H1 (cell line): ENCODE measurements at regions not wholly inside any gene's neighbourhood (a gene's known extent, or its start where the extent isn't known, plus 50 kb on each side); places are given as distances from the start of the nearest gene placed in this dataset.

Experiments used
- CTCF ChIP-seq, 3 experiments: IDR thresholded peaks; 1 replicate in 2 of 3; 2 replicates in 1 of 3; pipeline versions ENCODE4 v1.5.1 to v1.6.1; 2011; ENCODE audit warnings: low read length in 3 of 3, mild to moderate bottlenecking in 3 of 3, inconsistent platforms in 2 of 3, low read depth in 1 of 3, moderate library complexity in 1 of 3; ENCODE audit not compliant: insufficient read depth in 1 of 3; ENCODE audit errors: control extremely low read depth in 1 of 3
- EP300 ChIP-seq, 2 experiments: IDR thresholded peaks; 1 replicate in 1 of 2; 2 replicates in 1 of 2; pipeline ENCODE4 v1.6.1; 2011 to 2012; ENCODE audit warnings: low read depth in 2 of 2, low read length in 2 of 2, mild to moderate bottlenecking in 2 of 2, borderline replicate concordance in 1 of 2, inconsistent platforms in 1 of 2, moderate library complexity in 1 of 2
- EZH2 ChIP-seq: fragments of 200-600 bp; sonication (generic); IDR thresholded peaks from 2 replicates; pipeline ENCODE4 v1.7.1; 2012; ENCODE audit warnings: low read depth, mild to moderate bottlenecking, moderate library complexity, low read length, inconsistent platforms; ENCODE audit not compliant: severe bottlenecking
- GTF2F1 ChIP-seq: IDR thresholded peaks from 2 replicates; pipeline ENCODE4 v1.6.1; 2012; ENCODE audit warnings: low read depth, low read length, improper control_type of control experiment, borderline replicate concordance
- MAX ChIP-seq: IDR thresholded peaks from 2 replicates; pipeline ENCODE4 v1.6.1; 2012; ENCODE audit warnings: inconsistent platforms
- POLR2A ChIP-seq, 2 experiments: IDR thresholded peaks; 1 replicate in 1 of 2; 2 replicates in 1 of 2; pipeline ENCODE4 v1.6.1; 2011; ENCODE audit warnings: low read depth in 2 of 2, low read length in 2 of 2, mild to moderate bottlenecking in 2 of 2; ENCODE audit errors: control extremely low read depth in 1 of 2
- POLR2AphosphoS5 ChIP-seq: IDR thresholded peaks from 2 replicates; pipeline ENCODE4 v1.6.1; 2011; ENCODE audit warnings: low read depth, low read length
- RAD21 ChIP-seq, 2 experiments: IDR thresholded peaks in 1 of 2; conservative IDR thresholded peaks in 1 of 2; 2 replicates each; pipeline ENCODE4 v1.6.1; 2011; ENCODE audit warnings: low read depth in 2 of 2, low read length in 2 of 2, improper control_type of control experiment in 1 of 2, inconsistent platforms in 1 of 2, mild to moderate bottlenecking in 1 of 2, moderate library complexity in 1 of 2
- RFX5 ChIP-seq: IDR thresholded peaks from 2 replicates; pipeline ENCODE4 v1.6.1; 2011; ENCODE audit warnings: low read depth, low read length, improper control_type of control experiment, borderline replicate concordance
- RXRA ChIP-seq: IDR thresholded peaks from 2 replicates; pipeline ENCODE4 v1.6.1; 2011; ENCODE audit warnings: low read depth, mild to moderate bottlenecking, low read length, moderate library complexity; ENCODE audit not compliant: insufficient read depth
- SP1 ChIP-seq: IDR thresholded peaks from 2 replicates; pipeline ENCODE4 v1.6.1; 2011; ENCODE audit warnings: low read depth, low read length
- USF2 ChIP-seq: IDR thresholded peaks from 2 replicates; pipeline ENCODE4 v1.6.1; 2011; ENCODE audit warnings: low read length, improper control_type of control experiment
- YY1 ChIP-seq: IDR thresholded peaks from 2 replicates; pipeline ENCODE4 v1.6.1; 2011; ENCODE audit warnings: low read depth, mild to moderate bottlenecking, low read length

GRCh38 chr13:33945477-33945876, 127.5 kb downstream of the RFC3 start:
- no peak for TF ChIP-seq RAD21 (IDR thresholded peaks at IDR 0.05 in 1 of 2, conservative IDR thresholded peaks at IDR 0.05 in 1 of 2; ENCODE audit: low read depth in 2 of 2, low read length in 2 of 2)
- no peak for TF ChIP-seq YY1
- no peak for TF ChIP-seq CTCF (IDR thresholded peaks at IDR 0.05; ENCODE audit: control extremely low read depth in 1 of 3, insufficient read depth in 1 of 3, low read depth in 1 of 3, low read length in 3 of 3)
- no peak for TF ChIP-seq RXRA
- no peak for TF ChIP-seq USF2
- no peak for TF ChIP-seq GTF2F1
- TF ChIP-seq POLR2AphosphoS5 = no peak
- TF ChIP-seq POLR2A (IDR thresholded peaks at IDR 0.05; ENCODE audit: control extremely low read depth in 1 of 2, low read depth in 2 of 2, low read length in 2 of 2) = no peak
- TF ChIP-seq SP1 = no peak
- TF ChIP-seq MAX = no peak
- TF ChIP-seq EP300 (IDR thresholded peaks at IDR 0.05; ENCODE audit: borderline replicate concordance in 1 of 2, low read depth in 2 of 2, low read length in 2 of 2) = no peak
- TF ChIP-seq EZH2 = no peak
- no peak for TF ChIP-seq RFX5
